C4-2B (cell line): ENCODE measurements at regions not wholly inside any gene's neighbourhood (a gene's known extent, or its start where the extent isn't known, plus 50 kb on each side); places are given as distances from the start of the nearest gene placed in this dataset.

Source experiments
- CTCF ChIP-seq: fragments of 450-650 bp; conservative IDR thresholded peaks from 2 replicates; pipeline ENCODE4 v1.5.1; 2017; ENCODE audit warnings: mild to moderate bottlenecking
- ZFX ChIP-seq: fragments of 450-650 bp; IDR thresholded peaks from 2 replicates; pipeline ENCODE4 v1.6.1; 2017

GRCh38 chr10:90451283-90451682 lies 406.6 kb downstream of the HTR7 start:
- TF ChIP-seq CTCF: no peak
- TF ChIP-seq ZFX: no peak
